ENCODE measurements at regions not wholly inside any gene's neighbourhood (a gene's known extent, or its start where the extent isn't known, plus 50 kb on each side); places are given as distances from the start of the nearest gene placed in this dataset.

GRCh38 chr2:104768694-104769093 is 85.2 kb upstream of the POU3F3 start:
- TF ChIP-seq YY1 (IDR thresholded peaks at IDR 0.05; ENCODE audit: insufficient read depth, insufficient read length) (no peak), ZNF274 (IDR thresholded peaks at IDR 0.05; ENCODE audit: low read depth, low read length) (no peak), SUZ12 (IDR thresholded peaks at IDR 0.05; ENCODE audit: extremely low read depth, insufficient read depth, insufficient read length) (no peak)
